ENCODE measurements at regions not wholly inside any gene's neighbourhood (a gene's known extent, or its start where the extent isn't known, plus 50 kb on each side); places are given as distances from the start of the nearest gene placed in this dataset.
A peak's percentile ranks its signal among the peaks of the same experiment; 100 is the strongest.
"Not testable (repeated sequence)": the region's sequence is repeated elsewhere in the genome, so short reads cannot be mapped to it uniquely, and the experiment has no call there.

DNA sequence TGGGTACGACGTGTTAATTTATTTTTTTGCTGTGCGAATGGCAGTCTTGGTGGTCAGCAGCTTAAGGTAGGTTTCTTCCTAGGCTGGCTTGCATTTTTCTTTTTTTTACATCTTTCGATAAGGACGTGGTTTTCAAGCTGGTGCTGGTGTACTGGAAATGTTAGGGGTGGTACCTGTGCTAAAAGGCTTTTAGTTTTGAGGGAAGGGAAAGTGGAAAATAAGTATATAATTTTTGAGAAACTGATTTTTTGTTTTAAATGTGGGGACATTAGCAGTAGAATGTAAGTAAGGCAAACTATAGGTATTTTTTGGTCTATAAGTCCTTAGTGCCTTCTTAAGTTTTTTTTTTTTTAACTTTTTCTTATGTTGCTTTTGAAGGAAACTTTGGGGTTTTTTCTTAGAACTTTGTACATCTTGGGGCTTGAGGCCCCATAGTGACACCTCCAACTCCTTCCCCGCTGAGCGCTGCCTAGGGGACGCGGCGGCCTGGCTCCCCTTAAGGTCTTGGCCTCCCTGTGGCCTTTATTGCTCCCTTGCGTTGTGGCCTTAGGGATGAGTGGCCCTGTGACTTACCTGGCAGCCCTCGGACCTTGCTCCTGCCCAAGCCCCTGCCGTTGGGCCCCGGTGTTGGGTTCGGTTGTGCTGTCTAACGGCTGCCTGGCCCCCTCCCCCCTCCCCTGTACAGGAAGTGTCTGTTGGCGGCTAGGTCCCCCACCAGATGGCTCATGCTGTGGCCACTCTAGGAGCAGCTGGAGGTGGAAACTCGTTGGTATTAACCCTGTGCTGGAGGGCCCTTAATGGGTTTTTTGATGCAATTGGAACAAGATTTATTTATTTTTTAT lies 88.0 kb upstream of the RPRML start:
- Histone ChIP-seq H3K36me3 (ENCODE audit: control insufficient read depth in 2 of 2, insufficient read depth in 2 of 2, low read length in 1 of 2) (peaks cover 7 to 8% of the 10 kb centered on the region in 2 donors), H3K27ac (ENCODE audit: low read depth in 1 of 2, low read length in 1 of 2) (peak overlapping the region; percentile 90 to 99), H3K27me3 (ENCODE audit: control insufficient read depth in 2 of 2, insufficient read depth in 1 of 2, low read length in 1 of 2) (no peaks in the 10 kb centered on the region), H3K4me3 (ENCODE audit: low read length in 2 of 2) (peak overlapping the region; percentile 79 to 82), H3K9me3 (ENCODE audit: control insufficient read depth in 2 of 2, insufficient read depth in 1 of 2, low read length in 1 of 2) (peaks cover 0 to 6% of the 10 kb centered on the region in 2 donors), H3K4me1 (ENCODE audit: control insufficient read depth in 2 of 2, insufficient read depth in 2 of 2, low read length in 2 of 2) (peaks cover 4 to 8% of the 10 kb centered on the region in 2 donors)
- peak; percentile 71 to 92 (median 80) for DNase-seq (ENCODE audit: low read depth in 6 of 9, low spot score in 9 of 9)
- WGBS = 5% methylated on average over 18 of the region's 18 CpGs

DNA sequence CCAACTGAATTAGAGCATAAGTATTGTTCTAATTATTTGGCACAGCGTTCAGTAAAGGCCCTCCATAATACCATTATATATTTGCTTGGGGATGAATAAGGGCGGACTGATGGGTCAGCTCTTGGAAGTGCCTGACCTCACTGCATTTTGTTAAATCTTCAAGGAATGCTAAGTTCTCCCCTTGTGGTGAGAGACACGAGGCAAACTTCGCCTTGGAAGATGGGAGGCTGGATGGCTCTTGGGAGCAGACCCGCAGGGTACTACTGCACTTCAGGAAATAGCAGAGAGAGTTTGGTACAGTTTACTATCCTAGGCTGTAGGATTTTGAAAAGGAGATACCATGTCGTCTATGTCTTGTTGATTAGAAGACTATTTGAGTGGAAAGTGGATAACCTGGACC lies 87.0 kb upstream of the RPRML start:
- DNase-seq (ENCODE audit: low read depth in 6 of 9, low spot score in 9 of 9) = no peak
- H3K36me3 ChIP-seq (ENCODE audit: control insufficient read depth in 2 of 2, insufficient read depth in 2 of 2, low read length in 1 of 2) = peaks cover 6 to 7% of the 10 kb centered on the region in 2 donors
- peaks cover 4 to 8% of the 10 kb centered on the region in 2 donors for H3K4me1 ChIP-seq (ENCODE audit: control insufficient read depth in 2 of 2, insufficient read depth in 2 of 2, low read length in 2 of 2)
- no peaks in the 10 kb centered on the region for H3K27me3 ChIP-seq (ENCODE audit: control insufficient read depth in 2 of 2, insufficient read depth in 1 of 2, low read length in 1 of 2)
- no peak overlapping the region for H3K27ac ChIP-seq (ENCODE audit: low read depth in 1 of 2, low read length in 1 of 2)
- peaks cover 0 to 6% of the 10 kb centered on the region in 2 donors for H3K9me3 ChIP-seq (ENCODE audit: control insufficient read depth in 2 of 2, insufficient read depth in 1 of 2, low read length in 1 of 2)
- no peak overlapping the region for H3K4me3 ChIP-seq (ENCODE audit: low read length in 2 of 2)
- WGBS = 95% methylated on average over 6 of the region's 6 CpGs

DNA sequence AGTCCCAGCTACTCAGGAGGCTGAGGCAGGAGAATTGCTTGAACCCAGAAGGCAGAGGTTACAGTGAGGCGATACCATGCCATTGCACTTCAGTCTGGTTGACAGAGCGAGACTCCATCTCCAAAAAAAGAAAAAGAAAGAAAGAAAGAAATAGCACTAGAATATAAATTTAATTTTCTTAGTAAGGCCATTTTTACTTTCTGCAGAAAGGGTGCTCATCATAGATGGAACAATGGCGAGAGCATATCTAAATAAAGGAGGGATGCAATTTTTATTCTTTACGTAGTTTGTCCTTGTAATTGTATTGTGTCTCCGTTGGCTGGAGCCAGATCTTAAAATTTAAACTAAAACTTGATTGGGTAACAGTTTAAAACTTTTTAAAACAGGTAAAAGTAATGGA lies 85.6 kb upstream of the RPRML start:
- Histone ChIP-seq H3K27me3 (ENCODE audit: control insufficient read depth in 2 of 2, insufficient read depth in 1 of 2, low read length in 1 of 2) (no peaks in the 10 kb centered on the region), H3K4me1 (ENCODE audit: control insufficient read depth in 2 of 2, insufficient read depth in 2 of 2, low read length in 2 of 2) (peaks cover 4 to 6% of the 10 kb centered on the region in 2 donors), H3K9me3 (ENCODE audit: control insufficient read depth in 2 of 2, insufficient read depth in 1 of 2, low read length in 1 of 2) (peaks cover 0 to 6% of the 10 kb centered on the region in 2 donors), H3K4me3 (ENCODE audit: low read length in 2 of 2) (no peak overlapping the region), H3K36me3 (ENCODE audit: control insufficient read depth in 2 of 2, insufficient read depth in 2 of 2, low read length in 1 of 2) (peaks cover 6 to 7% of the 10 kb centered on the region in 2 donors), H3K27ac (ENCODE audit: low read depth in 1 of 2, low read length in 1 of 2) (no peak overlapping the region)
- WGBS = 97% methylated on average over 5 of the region's 5 CpGs
- no peak for DNase-seq (ENCODE audit: low read depth in 6 of 9, low spot score in 9 of 9)

DNA sequence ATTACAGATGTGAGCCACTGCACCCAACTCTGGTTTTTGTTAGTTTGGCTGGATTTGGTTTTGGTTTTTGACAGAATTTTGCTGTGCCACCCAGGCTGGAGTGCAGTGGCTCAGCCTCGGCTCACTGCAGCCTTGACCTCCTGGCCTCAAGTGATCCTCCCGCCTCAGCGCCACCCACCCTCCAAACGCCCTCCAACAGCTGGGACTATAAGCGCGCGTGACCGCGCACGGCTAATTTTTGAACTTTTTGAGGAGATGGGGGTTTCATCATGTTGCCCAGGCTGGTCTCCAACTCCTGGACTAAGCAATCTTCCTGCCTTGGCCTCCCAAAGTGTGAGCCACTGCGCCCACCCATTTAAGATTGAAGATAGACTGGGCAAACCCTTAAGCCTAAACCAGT lies 84.4 kb upstream of the RPRML start:
- DNase-seq (ENCODE audit: low read depth in 6 of 9, low spot score in 9 of 9) = no peak
- no peak overlapping the region for H3K4me3 ChIP-seq (ENCODE audit: low read length in 2 of 2)
- H3K36me3 ChIP-seq (ENCODE audit: control insufficient read depth in 2 of 2, insufficient read depth in 2 of 2, low read length in 1 of 2) = peaks cover 6 to 7% of the 10 kb centered on the region in 2 donors
- WGBS = 99% methylated on average over 11 of the region's 11 CpGs
- no peaks in the 10 kb centered on the region for H3K27me3 ChIP-seq (ENCODE audit: control insufficient read depth in 2 of 2, insufficient read depth in 1 of 2, low read length in 1 of 2)
- peaks cover 4 to 6% of the 10 kb centered on the region in 2 donors for H3K4me1 ChIP-seq (ENCODE audit: control insufficient read depth in 2 of 2, insufficient read depth in 2 of 2, low read length in 2 of 2)
- peaks cover 0 to 6% of the 10 kb centered on the region in 2 donors for H3K9me3 ChIP-seq (ENCODE audit: control insufficient read depth in 2 of 2, insufficient read depth in 1 of 2, low read length in 1 of 2)
- H3K27ac ChIP-seq (ENCODE audit: low read depth in 1 of 2, low read length in 1 of 2) = no peak overlapping the region

DNA sequence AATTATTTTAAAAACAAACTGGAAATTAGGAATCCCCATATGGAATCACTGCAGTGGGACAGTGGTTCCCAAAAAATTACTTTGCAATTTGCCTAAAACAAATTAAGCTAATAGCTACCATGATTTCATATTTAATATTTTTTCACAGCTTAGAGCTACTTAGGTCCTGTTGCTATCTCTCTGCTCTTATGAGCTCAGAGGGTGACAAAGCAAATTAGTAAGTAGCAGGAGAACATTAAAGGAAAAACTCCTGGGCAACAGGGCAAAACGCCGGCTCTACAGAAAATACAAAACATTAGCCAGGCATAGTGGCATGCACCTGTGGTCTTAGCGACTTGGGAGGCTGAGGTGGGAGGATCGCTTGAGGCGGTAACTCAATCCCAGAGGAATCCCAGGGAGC lies 83.8 kb upstream of the RPRML start:
- DNase-seq (ENCODE audit: low read depth in 6 of 9, low spot score in 9 of 9); H3K9me3 ChIP-seq (ENCODE audit: control insufficient read depth in 2 of 2, insufficient read depth in 1 of 2, low read length in 1 of 2); H3K4me3 ChIP-seq (ENCODE audit: low read length in 2 of 2); H3K4me1 ChIP-seq (ENCODE audit: control insufficient read depth in 2 of 2, insufficient read depth in 2 of 2, low read length in 2 of 2); H3K27me3 ChIP-seq (ENCODE audit: control insufficient read depth in 2 of 2, insufficient read depth in 1 of 2, low read length in 1 of 2); H3K27ac ChIP-seq (ENCODE audit: low read depth in 1 of 2, low read length in 1 of 2); H3K36me3 ChIP-seq (ENCODE audit: control insufficient read depth in 2 of 2, insufficient read depth in 2 of 2, low read length in 1 of 2): not testable (repeated sequence)
- WGBS = over 99% methylated on average over 5 of the region's 5 CpGs

DNA sequence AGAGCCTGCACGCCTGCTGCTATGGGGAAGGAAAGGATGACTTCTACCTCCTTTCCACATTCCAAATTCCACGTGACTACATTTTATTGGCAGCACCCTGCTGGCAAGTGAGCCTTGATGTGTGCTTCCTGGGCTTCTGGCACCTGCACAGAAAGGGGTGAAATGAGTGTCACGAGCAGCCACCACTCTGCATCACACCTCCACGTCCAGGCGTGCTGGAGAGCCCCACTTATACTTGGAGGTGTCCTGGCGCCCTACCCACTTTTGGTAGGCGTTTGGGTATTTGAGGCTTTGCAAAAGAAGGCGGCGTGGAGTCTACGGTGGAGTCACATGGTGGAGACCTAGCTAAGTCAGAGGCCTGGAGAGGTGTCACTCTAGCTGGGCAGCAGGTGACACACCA lies 81.0 kb upstream of the RPRML start:
- 96% methylated on average over 10 of the region's 10 CpGs for WGBS
- not testable (repeated sequence) for DNase-seq (ENCODE audit: low read depth in 6 of 9, low spot score in 9 of 9); H3K9me3 ChIP-seq (ENCODE audit: control insufficient read depth in 2 of 2, insufficient read depth in 1 of 2, low read length in 1 of 2); H3K27ac ChIP-seq (ENCODE audit: low read depth in 1 of 2, low read length in 1 of 2); H3K27me3 ChIP-seq (ENCODE audit: control insufficient read depth in 2 of 2, insufficient read depth in 1 of 2, low read length in 1 of 2); H3K4me1 ChIP-seq (ENCODE audit: control insufficient read depth in 2 of 2, insufficient read depth in 2 of 2, low read length in 2 of 2); H3K4me3 ChIP-seq (ENCODE audit: low read length in 2 of 2)
- H3K36me3 ChIP-seq (ENCODE audit: control insufficient read depth in 2 of 2, insufficient read depth in 2 of 2, low read length in 1 of 2) = peaks cover 16% of the 10 kb centered on the region in 2 donors

DNA sequence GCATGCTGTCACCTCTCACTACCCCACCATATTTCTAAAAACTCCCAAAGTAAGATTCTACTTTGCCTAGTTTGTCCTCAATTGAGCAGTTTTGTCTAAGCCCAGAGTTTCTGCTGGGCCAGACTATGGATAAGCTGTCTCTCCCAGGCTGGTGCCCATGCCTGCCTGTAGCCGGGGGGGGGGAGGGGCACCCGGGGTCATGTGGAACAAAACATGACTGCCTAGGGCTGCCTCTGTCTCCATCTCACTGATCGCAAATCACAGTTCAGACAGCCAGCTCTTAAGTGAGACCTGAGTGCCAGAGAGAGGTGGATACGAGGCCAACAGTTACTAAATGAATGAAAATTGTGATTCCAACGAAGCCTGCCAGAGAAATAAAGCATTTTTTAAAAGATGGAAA lies 78.8 kb upstream of the RPRML start:
- H3K27me3 ChIP-seq (ENCODE audit: control insufficient read depth in 2 of 2, insufficient read depth in 1 of 2, low read length in 1 of 2) = no peaks in the 10 kb centered on the region
- 99% methylated on average over 5 of the region's 5 CpGs for WGBS
- H3K4me3 ChIP-seq (ENCODE audit: low read length in 2 of 2) = no peak overlapping the region

DNA sequence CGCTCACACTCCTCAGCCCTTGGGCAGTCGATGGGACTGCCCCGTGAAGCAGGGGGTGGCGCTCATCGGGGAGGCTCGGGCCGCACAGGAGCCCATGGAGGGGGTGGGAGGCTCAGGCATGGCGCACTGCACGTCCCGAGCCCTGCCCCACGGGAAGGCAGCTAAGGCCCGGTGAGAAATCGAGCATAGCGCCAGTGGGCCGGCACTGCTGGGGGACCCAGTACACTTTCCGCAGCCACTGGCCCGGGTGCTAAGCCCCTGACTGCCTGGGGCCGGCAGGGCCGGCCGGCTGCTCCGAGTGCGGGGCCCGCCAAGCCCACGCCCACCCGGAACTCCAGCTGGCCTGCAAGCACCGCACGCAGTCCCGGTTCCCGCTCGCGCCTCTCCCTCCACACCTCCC lies 78.2 kb upstream of the RPRML start:
- not testable (repeated sequence) for H3K27ac ChIP-seq (ENCODE audit: low read depth in 1 of 2, low read length in 1 of 2); DNase-seq (ENCODE audit: low read depth in 6 of 9, low spot score in 9 of 9); H3K9me3 ChIP-seq (ENCODE audit: control insufficient read depth in 2 of 2, insufficient read depth in 1 of 2, low read length in 1 of 2); H3K4me1 ChIP-seq (ENCODE audit: control insufficient read depth in 2 of 2, insufficient read depth in 2 of 2, low read length in 2 of 2); H3K4me3 ChIP-seq (ENCODE audit: low read length in 2 of 2); H3K27me3 ChIP-seq (ENCODE audit: control insufficient read depth in 2 of 2, insufficient read depth in 1 of 2, low read length in 1 of 2)
- WGBS = 99% methylated on average over 31 of the region's 31 CpGs
- peaks cover 17 to 24% of the 10 kb centered on the region in 2 donors for H3K36me3 ChIP-seq (ENCODE audit: control insufficient read depth in 2 of 2, insufficient read depth in 2 of 2, low read length in 1 of 2)

More for the DNA sequence above, 78.8 kb upstream of the RPRML start:
- no peak for DNase-seq (ENCODE audit: low read depth in 6 of 9, low spot score in 9 of 9)
- no peak overlapping the region for H3K27ac ChIP-seq (ENCODE audit: low read depth in 1 of 2, low read length in 1 of 2)
- H3K4me1 ChIP-seq (ENCODE audit: control insufficient read depth in 2 of 2, insufficient read depth in 2 of 2, low read length in 2 of 2) = no peaks in the 10 kb centered on the region
- no peaks in the 10 kb centered on the region for H3K9me3 ChIP-seq (ENCODE audit: control insufficient read depth in 2 of 2, insufficient read depth in 1 of 2, low read length in 1 of 2)
- H3K36me3 ChIP-seq (ENCODE audit: control insufficient read depth in 2 of 2, insufficient read depth in 2 of 2, low read length in 1 of 2) = peaks cover 17 to 24% of the 10 kb centered on the region in 2 donors

DNA sequence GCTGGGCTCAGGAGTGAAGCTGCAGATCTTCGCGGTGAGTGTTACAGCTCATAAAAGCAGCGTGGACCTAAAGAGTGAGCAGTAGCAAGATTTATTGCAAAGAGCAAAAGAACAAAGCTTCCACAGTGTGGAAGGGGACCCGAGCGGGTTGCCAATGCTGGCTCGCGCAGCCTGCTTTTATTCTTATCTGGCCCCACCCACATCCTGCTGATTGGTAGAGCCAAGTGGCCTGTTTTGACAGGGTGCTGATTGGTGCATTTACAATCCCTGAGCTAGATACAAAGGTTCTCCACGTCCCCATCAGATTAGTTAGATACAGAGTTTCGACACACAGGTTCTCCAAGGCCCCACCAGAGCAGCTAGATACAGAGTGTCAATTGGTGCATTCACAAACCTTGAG lies 77.6 kb upstream of the RPRML start:
- H3K9me3 ChIP-seq (ENCODE audit: control insufficient read depth in 2 of 2, insufficient read depth in 1 of 2, low read length in 1 of 2); H3K4me3 ChIP-seq (ENCODE audit: low read length in 2 of 2); H3K27me3 ChIP-seq (ENCODE audit: control insufficient read depth in 2 of 2, insufficient read depth in 1 of 2, low read length in 1 of 2); H3K27ac ChIP-seq (ENCODE audit: low read depth in 1 of 2, low read length in 1 of 2); H3K4me1 ChIP-seq (ENCODE audit: control insufficient read depth in 2 of 2, insufficient read depth in 2 of 2, low read length in 2 of 2); DNase-seq (ENCODE audit: low read depth in 6 of 9, low spot score in 9 of 9): not testable (repeated sequence)
- peaks cover 17 to 24% of the 10 kb centered on the region in 2 donors for H3K36me3 ChIP-seq (ENCODE audit: control insufficient read depth in 2 of 2, insufficient read depth in 2 of 2, low read length in 1 of 2)
- WGBS = 99% methylated on average over 7 of the region's 9 CpGs

Measured in thymus (tissue), 11 donors.